DND-41 (cell line): ENCODE measurements at regions not wholly inside any gene's neighbourhood (a gene's known extent, or its start where the extent isn't known, plus 50 kb on each side); places are given as distances from the start of the nearest gene placed in this dataset.

ENCODE experiments used
- ATAC-seq: fragments of 200-7000 bp; cut with Tn5 transposase; 3 replicates; pipeline ENCODE4 v1.9.1; 2021; ENCODE audit warnings: low read depth; ENCODE audit not compliant: insufficient read depth
- DNase-seq: peaks from one replicate; pipeline ENCODE4 v3.0.0-alpha.2; 2020
- H2AFZ ChIP-seq: 2 replicates; pipeline ENCODE4 v1.6.0; 2012; ENCODE audit warnings: low read depth, low read length
- H3K27ac ChIP-seq: 2 replicates; pipeline ENCODE4 v1.5.1; 2012; ENCODE audit warnings: low read length, inconsistent platforms
- H3K27me3 ChIP-seq: fragments of 200-600 bp; sonication (generic); 2 replicates; pipeline ENCODE4 v1.6.0; 2012; ENCODE audit warnings: low read length, mild to moderate bottlenecking, inconsistent platforms; ENCODE audit not compliant: insufficient read depth, poor library complexity
- H3K36me3 ChIP-seq: 2 replicates; pipeline ENCODE4 v1.5.1; 2012; ENCODE audit warnings: low read length, inconsistent platforms; ENCODE audit not compliant: insufficient read depth
- H3K4me1 ChIP-seq: 2 replicates; pipeline ENCODE4 v1.5.1; 2012; ENCODE audit warnings: mild to moderate bottlenecking, low read length; ENCODE audit not compliant: insufficient read depth
- H3K4me2 ChIP-seq: 2 replicates; pipeline ENCODE4 v1.6.0; 2012; ENCODE audit warnings: mild to moderate bottlenecking, moderate library complexity, low read length, inconsistent platforms; ENCODE audit not compliant: insufficient read depth
- H3K4me3 ChIP-seq, 2 experiments: fragments of 200-600 bp in 1 of 2; shearing (Covaris generic) in 1 of 2; 2 replicates each; pipeline ENCODE4 v1.5.1; 2012 to 2016; ENCODE audit warnings: inconsistent platforms in 2 of 2, low read length in 2 of 2, mild to moderate bottlenecking in 2 of 2, low read depth in 1 of 2, moderate library complexity in 1 of 2
- H3K79me2 ChIP-seq: 2 replicates; pipeline ENCODE4 v1.6.0; 2012; ENCODE audit warnings: low read length, inconsistent platforms; ENCODE audit not compliant: insufficient read depth
- H3K9ac ChIP-seq: 2 replicates; pipeline ENCODE4 v1.6.0; 2012; ENCODE audit warnings: low read depth, mild to moderate bottlenecking, inconsistent platforms, low read length, moderate library complexity
- H3K9me3 ChIP-seq: 2 replicates; pipeline ENCODE4 v1.5.1; 2012; ENCODE audit warnings: low read length, moderate library complexity, mild to moderate bottlenecking, inconsistent platforms; ENCODE audit not compliant: insufficient read depth, severe bottlenecking
- H4K20me1 ChIP-seq: 2 replicates; pipeline ENCODE4 v1.6.0; 2012; ENCODE audit warnings: low read length; ENCODE audit not compliant: insufficient read depth
- CTCF ChIP-seq: IDR thresholded peaks from 2 replicates; pipeline ENCODE4 v1.5.1; 2012; ENCODE audit warnings: borderline replicate concordance, low read length, moderate library complexity, mild to moderate bottlenecking; ENCODE audit not compliant: poor library complexity, severe bottlenecking; ENCODE audit errors: extremely low read depth
- EZH2 ChIP-seq: IDR thresholded peaks from 3 replicates; pipeline ENCODE4 v1.6.1; 2012; ENCODE audit warnings: borderline replicate concordance, low read depth, mild to moderate bottlenecking, moderate library complexity, low read length, inconsistent platforms; ENCODE audit not compliant: severe bottlenecking

GRCh38 chr1:68673771-68674170 lies 176.9 kb upstream of the DEPDC1 start:
- no peak overlapping the region for H2AFZ ChIP-seq
- H3K9ac ChIP-seq, result no peak overlapping the region
- no peaks in the 10 kb centered on the region for H3K27me3 ChIP-seq
- TF ChIP-seq EZH2, result no peak
- TF ChIP-seq CTCF, result no peak
- no peak overlapping the region for H3K4me3 ChIP-seq
- no peak overlapping the region for H3K27ac ChIP-seq
- H3K36me3 ChIP-seq, result no peaks in the 10 kb centered on the region
- H3K4me1 ChIP-seq, result no peaks in the 10 kb centered on the region
- ATAC-seq, result no peak
- no peaks in the 10 kb centered on the region for H4K20me1 ChIP-seq
- H3K9me3 ChIP-seq, result no peaks in the 10 kb centered on the region
- no peak overlapping the region for H3K4me2 ChIP-seq
- no peaks in the 10 kb centered on the region for H3K79me2 ChIP-seq
- no peak for DNase-seq

DNA sequence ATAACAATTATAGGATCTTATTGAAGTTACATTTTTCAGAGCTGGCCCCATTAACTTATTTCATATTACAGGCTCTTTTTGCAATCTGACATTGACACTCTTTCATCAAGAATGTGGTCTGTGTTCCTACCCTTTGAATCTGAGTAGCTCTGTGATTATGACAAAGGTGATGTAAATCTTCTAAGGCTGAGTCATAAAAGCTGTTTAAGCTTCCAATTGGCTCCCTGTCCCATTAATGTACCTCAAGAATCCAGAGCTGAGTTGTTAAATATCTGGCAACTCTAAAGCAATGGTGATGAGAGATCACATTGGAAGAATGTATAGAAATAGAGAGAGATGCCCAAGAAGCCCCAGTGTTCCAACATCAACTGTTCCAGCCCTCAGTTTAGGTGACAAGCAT lies 178.5 kb upstream of the DEPDC1 start:
- DNase-seq (no peak), ATAC-seq (no peak)
- H3K9ac ChIP-seq, result no peak overlapping the region
- H2AFZ ChIP-seq, result no peak overlapping the region
- H3K79me2 ChIP-seq, result no peaks in the 10 kb centered on the region
- no peaks in the 10 kb centered on the region for H3K36me3 ChIP-seq
- H3K4me1 ChIP-seq, result no peaks in the 10 kb centered on the region
- no peak overlapping the region for H3K4me3 ChIP-seq
- no peak overlapping the region for H3K4me2 ChIP-seq
- H3K27ac ChIP-seq, result no peak overlapping the region
- TF ChIP-seq CTCF (no peak), EZH2 (no peak)
- H3K9me3 ChIP-seq, result no peaks in the 10 kb centered on the region
- H3K27me3 ChIP-seq, result no peaks in the 10 kb centered on the region
- no peaks in the 10 kb centered on the region for H4K20me1 ChIP-seq

DNA sequence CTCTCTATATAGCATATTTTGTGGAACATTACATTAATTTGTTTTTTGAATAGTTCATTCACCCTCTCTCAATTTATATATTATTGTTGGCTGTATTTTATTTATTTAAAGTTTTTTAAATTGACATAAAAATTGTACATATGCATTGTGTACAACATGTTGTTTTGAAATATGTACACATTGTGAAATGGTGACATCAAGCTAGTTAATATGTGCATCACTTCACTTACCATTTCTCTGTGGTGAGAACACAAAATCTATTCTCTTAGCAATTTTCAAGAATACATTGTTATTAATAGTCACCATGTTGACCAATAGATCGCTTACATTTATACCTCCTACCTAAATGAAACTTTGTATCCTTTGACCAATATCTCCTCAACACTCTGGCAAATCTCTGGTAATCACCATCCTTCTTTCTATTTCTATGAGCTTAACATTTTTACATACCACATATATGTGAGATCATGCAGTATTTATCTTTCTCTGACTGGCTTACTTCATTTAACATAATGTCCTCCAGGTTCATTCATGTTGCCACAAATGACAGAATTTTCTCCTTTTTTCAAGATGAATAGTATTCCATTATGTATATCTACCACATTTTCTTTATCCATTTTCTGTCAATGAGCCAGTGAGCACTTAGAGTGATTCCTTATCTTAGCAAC lies 180.9 kb upstream of the DEPDC1 start:
- no peaks in the 10 kb centered on the region for H3K36me3 ChIP-seq
- no peak for TF ChIP-seq CTCF
- TF ChIP-seq EZH2, result no peak
- H3K27me3 ChIP-seq, result no peaks in the 10 kb centered on the region
- H3K9me3 ChIP-seq, result no peaks in the 10 kb centered on the region
- no peak overlapping the region for H3K9ac ChIP-seq
- H3K27ac ChIP-seq, result no peak overlapping the region
- no peaks in the 10 kb centered on the region for H3K79me2 ChIP-seq
- no peak for ATAC-seq
- no peak overlapping the region for H2AFZ ChIP-seq
- no peak overlapping the region for H3K4me2 ChIP-seq
- H4K20me1 ChIP-seq, result no peaks in the 10 kb centered on the region
- no peak overlapping the region for H3K4me3 ChIP-seq
- H3K4me1 ChIP-seq, result no peaks in the 10 kb centered on the region
- DNase-seq, result no peak
